Sigmoid colon (tissue), 6 donors: ENCODE measurements at regions not wholly inside any gene's neighbourhood (a gene's known extent, or its start where the extent isn't known, plus 50 kb on each side); places are given as distances from the start of the nearest gene placed in this dataset.

Source experiments
- DNase-seq: peaks from one replicate; pipeline ENCODE4 v3.0.0-alpha.2; 2019
- H3K27ac ChIP-seq, 4 donors: fragments of 200-600 bp; sonication (generic); one replicate each; pipeline ENCODE4 v1.5.1; 2016 to 2019; ENCODE audit warnings: mild to moderate bottlenecking in 1 of 4
- H3K27me3 ChIP-seq, 3 donors: fragments of 200-600 bp; sonication (generic); one replicate each; pipeline ENCODE4 v1.5.1; 2019; ENCODE audit warnings: mild to moderate bottlenecking in 1 of 3
- H3K36me3 ChIP-seq, 4 donors: fragments of 200-600 bp; sonication (generic); one replicate each; pipeline ENCODE4 v1.5.1; 2016 to 2019
- H3K4me1 ChIP-seq, 4 donors: fragments of 200-600 bp; sonication (generic); one replicate each; pipeline ENCODE4 v1.5.1; 2017 to 2019
- H3K4me3 ChIP-seq, 4 donors: fragments of 200-600 bp; sonication (generic); one replicate each; pipeline ENCODE4 v1.5.1; 2017 to 2019; ENCODE audit warnings: mild to moderate bottlenecking in 2 of 4, moderate library complexity in 1 of 4
- H3K9me3 ChIP-seq, 4 donors: fragments of 200-600 bp in 3 of 4; sonication (generic) in 3 of 4; one replicate each; pipeline versions ENCODE4 v1.5.1 to v1.6.1; 2013 to 2019
- EP300 ChIP-seq, 4 donors: sonication (generic); formaldehyde crosslinking; IDR thresholded peaks; one replicate each; pipeline ENCODE4 v1.6.1; 2017; ENCODE audit warnings: antibody characterized with exemption in 4 of 4
- POLR2A ChIP-seq, 2 donors: fragments of 450-650 bp; IDR thresholded peaks; one replicate each; pipeline ENCODE4 v1.6.1; 2016; ENCODE audit warnings: antibody characterized with exemption in 2 of 2, mild to moderate bottlenecking in 2 of 2, moderate library complexity in 2 of 2
- POLR2AphosphoS5 ChIP-seq, 4 donors: sonication (generic); formaldehyde crosslinking; IDR thresholded peaks; one replicate each; pipeline ENCODE4 v1.6.1; 2017; ENCODE audit warnings: antibody characterized with exemption in 4 of 4
- WGBS, 2 donors: extraction: QIAGEN DNeasy Blood & Tissue Kit; methylation state at CpG; one replicate each; pipeline ENCODE4 v1.1.7; 2013; 5-methylcytosine and 5-hydroxymethylcytosine counted together
- intact Hi-C: fragments of 100-400 bp; cut with DNase I; formaldehyde crosslinking; loops from one replicate; pipeline ENCODE4 v1.15.1; 2023
- TF ChIP-seq, protein P1 (sequence below), 4 experiments: fragments of 450-650 bp in 3 of 4; fragments of 200-600 bp in 1 of 4; IDR thresholded peaks; one replicate each; pipeline ENCODE4 v1.5.1; 2016 to 2019; ENCODE audit warnings: antibody characterized with exemption in 4 of 4, mild to moderate bottlenecking in 3 of 4, moderate library complexity in 2 of 4
- donor health status: healthy with polysubstance abuse.
- donor health status: healthy.

DNA sequence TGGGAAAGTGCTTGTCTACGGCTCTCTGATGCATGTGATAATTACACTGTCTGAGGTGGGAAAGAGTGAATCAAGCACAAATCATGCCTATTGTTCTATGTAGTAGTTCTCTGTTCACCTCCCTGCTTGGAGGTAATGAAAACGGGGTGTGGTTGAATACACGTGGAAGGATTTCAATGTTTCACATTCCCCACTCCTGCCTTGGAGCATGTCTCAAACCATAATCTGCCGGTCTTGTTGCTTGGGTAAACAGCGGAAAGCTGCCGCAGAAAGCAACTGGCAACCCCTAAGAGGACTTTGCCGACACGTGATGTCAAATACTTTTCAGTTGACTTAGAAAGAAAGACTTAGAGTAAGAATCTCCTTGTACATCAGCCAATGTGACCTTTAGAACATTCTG lies 63.5 kb upstream of the MOCS2 start:
- H3K4me3 ChIP-seq: no peak overlapping the region
- H3K4me1 ChIP-seq: peaks cover 0 to 10% (median 8%) of the 10 kb centered on the region in 4 donors
- no peaks in the 10 kb centered on the region for H3K9me3 ChIP-seq
- DNase-seq: no peak
- H3K36me3 ChIP-seq: no peaks in the 10 kb centered on the region
- intact Hi-C loops: loop anchor here (5.0 kb wide), 1 partner anchor 1054 kb away; no protein-coding TSS in a partner anchor
- H3K27me3 ChIP-seq: no peaks in the 10 kb centered on the region
- TF ChIP-seq, protein P1, sequence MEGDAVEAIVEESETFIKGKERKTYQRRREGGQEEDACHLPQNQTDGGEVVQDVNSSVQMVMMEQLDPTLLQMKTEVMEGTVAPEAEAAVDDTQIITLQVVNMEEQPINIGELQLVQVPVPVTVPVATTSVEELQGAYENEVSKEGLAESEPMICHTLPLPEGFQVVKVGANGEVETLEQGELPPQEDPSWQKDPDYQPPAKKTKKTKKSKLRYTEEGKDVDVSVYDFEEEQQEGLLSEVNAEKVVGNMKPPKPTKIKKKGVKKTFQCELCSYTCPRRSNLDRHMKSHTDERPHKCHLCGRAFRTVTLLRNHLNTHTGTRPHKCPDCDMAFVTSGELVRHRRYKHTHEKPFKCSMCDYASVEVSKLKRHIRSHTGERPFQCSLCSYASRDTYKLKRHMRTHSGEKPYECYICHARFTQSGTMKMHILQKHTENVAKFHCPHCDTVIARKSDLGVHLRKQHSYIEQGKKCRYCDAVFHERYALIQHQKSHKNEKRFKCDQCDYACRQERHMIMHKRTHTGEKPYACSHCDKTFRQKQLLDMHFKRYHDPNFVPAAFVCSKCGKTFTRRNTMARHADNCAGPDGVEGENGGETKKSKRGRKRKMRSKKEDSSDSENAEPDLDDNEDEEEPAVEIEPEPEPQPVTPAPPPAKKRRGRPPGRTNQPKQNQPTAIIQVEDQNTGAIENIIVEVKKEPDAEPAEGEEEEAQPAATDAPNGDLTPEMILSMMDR (IDR thresholded peaks at IDR 0.05): no peak
- no peak for TF ChIP-seq POLR2A (IDR thresholded peaks at IDR 0.05)
- no peak for TF ChIP-seq POLR2AphosphoS5 (IDR thresholded peaks at IDR 0.05)
- no peak for TF ChIP-seq EP300 (IDR thresholded peaks at IDR 0.05)
- 21 to 75% methylated on average over 8 of the region's 8 CpGs for WGBS, 2 donors
- H3K27ac ChIP-seq: no peak overlapping the region

DNA sequence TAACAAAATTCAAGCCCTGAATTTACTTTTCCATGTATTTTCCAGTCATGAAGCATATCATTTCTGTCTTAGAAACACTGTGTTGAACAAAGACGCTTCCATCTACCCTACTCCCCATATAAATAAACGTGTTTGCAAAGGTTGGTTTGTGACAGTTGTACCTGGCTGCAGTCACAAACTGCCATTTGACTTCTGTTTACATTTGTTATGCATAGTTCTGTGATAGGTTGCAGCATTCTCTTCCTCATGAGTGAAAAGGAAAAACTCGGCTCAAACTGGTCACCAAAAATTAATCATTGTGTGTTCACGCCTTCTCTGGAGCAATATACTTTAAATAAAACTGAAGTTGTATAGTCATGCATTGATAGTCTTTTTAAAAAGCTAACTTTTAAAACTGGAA lies 69.3 kb upstream of the MOCS2 start:
- Histone ChIP-seq H3K9me3 (no peaks in the 10 kb centered on the region), H3K4me1 (no peaks in the 10 kb centered on the region), H3K27ac (no peak overlapping the region), H3K36me3 (no peaks in the 10 kb centered on the region), H3K27me3 (no peaks in the 10 kb centered on the region), H3K4me3 (no peak overlapping the region)
- no peak for DNase-seq
- intact Hi-C loops: no loop called here
- WGBS, 2 donors: 19 to 68% methylated on average over 4 of the region's 4 CpGs
- no peak for TF ChIP-seq POLR2AphosphoS5 (IDR thresholded peaks at IDR 0.05)
- no peak for TF ChIP-seq POLR2A (IDR thresholded peaks at IDR 0.05)
- TF ChIP-seq, protein P1 (IDR thresholded peaks at IDR 0.05): no peak
- TF ChIP-seq EP300 (IDR thresholded peaks at IDR 0.05): no peak

DNA sequence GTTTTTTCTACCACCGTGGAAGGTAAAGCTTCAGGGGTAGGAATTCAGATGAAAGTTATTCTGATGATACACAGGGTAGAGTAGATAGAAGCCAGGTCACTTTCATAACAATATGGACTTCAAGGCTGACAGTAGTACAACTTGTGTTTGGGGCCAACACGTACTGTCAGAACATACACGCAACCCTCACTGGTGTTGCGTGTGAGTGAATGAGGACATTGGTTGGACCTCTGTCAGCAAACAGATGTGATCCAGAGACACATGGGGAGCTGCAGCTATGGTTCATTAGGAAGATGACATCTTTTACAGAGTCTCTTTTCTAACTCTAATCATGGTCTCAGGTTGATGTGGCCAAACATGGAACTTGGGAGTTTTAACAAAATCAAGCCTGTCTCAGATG lies 70.1 kb upstream of the MOCS2 start:
- 91 to 96% methylated on average over 4 of the region's 4 CpGs for WGBS, 2 donors
- intact Hi-C loops: no loop called here

DNA sequence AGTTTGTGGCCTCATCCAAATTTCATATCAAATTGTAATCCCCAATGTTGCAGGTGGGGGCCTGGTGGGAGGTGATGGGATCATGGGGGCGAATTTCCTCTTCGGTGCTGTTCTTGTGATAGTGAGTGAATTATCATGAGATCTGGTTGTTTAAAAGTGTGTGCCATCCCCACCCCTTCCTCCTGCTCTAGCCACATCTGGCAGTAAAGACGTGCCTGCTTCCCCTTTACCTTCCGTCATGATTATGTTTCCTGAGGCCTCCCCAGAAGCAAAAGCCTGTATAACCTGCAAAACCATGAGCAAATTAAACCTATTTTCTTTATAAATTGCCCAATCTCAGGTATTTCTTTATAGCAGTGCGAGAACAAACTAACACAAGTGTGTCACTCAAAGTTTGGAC lies 71.0 kb upstream of the MOCS2 start:
- Histone ChIP-seq H3K9me3 (no peaks in the 10 kb centered on the region), H3K27ac (no peak overlapping the region), H3K36me3 (no peaks in the 10 kb centered on the region), H3K4me3 (no peak overlapping the region), H3K27me3 (no peaks in the 10 kb centered on the region), H3K4me1 (no peaks in the 10 kb centered on the region)
- DNase-seq: no peak
- intact Hi-C loops: no loop called here
- TF ChIP-seq EP300 (IDR thresholded peaks at IDR 0.05) (no peak), POLR2A (IDR thresholded peaks at IDR 0.05) (no peak), POLR2AphosphoS5 (IDR thresholded peaks at IDR 0.05) (no peak)
- TF ChIP-seq, protein P1 (IDR thresholded peaks at IDR 0.05): no peak
- 57 to 89% methylated on average over 5 of the region's 5 CpGs for WGBS, 2 donors

More for the DNA sequence above, 70.1 kb upstream of the MOCS2 start:
- no peaks in the 10 kb centered on the region for H3K9me3 ChIP-seq
- DNase-seq: no peak
- no peak overlapping the region for H3K27ac ChIP-seq
- no peak overlapping the region for H3K4me3 ChIP-seq
- no peaks in the 10 kb centered on the region for H3K27me3 ChIP-seq
- no peaks in the 10 kb centered on the region for H3K4me1 ChIP-seq
- TF ChIP-seq EP300 (IDR thresholded peaks at IDR 0.05) (no peak), POLR2AphosphoS5 (IDR thresholded peaks at IDR 0.05) (no peak), POLR2A (IDR thresholded peaks at IDR 0.05) (no peak)
- TF ChIP-seq, protein P1 (IDR thresholded peaks at IDR 0.05): no peak
- no peaks in the 10 kb centered on the region for H3K36me3 ChIP-seq

DNA sequence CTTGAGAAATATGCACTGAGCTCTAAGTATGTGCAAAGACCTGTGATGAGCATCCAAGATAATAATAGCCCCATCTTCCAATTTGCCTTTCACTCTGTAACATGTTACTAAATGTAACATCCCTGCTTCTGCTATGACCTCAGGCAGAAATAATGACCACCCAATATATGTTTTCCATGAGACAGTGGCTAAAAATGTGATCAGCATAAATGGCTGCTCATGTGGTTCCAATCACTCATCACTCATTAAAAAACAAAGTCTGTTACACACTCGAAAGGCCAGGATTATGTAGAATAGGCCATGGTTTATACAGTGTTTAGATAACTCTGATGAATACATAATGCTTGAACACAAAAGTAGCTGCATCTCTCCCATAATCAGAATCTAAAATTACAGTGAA lies 71.4 kb upstream of the MOCS2 start:
- H3K36me3 ChIP-seq: no peaks in the 10 kb centered on the region
- H3K4me1 ChIP-seq: no peaks in the 10 kb centered on the region
- H3K9me3 ChIP-seq: no peaks in the 10 kb centered on the region
- WGBS, 2 donors: 84 to 88% methylated on average over 1 of the region's 1 CpG
- no peak for DNase-seq
- no peaks in the 10 kb centered on the region for H3K27me3 ChIP-seq
- H3K4me3 ChIP-seq: no peak overlapping the region
- TF ChIP-seq, protein P1 (IDR thresholded peaks at IDR 0.05): no peak
- TF ChIP-seq EP300 (IDR thresholded peaks at IDR 0.05) (no peak), POLR2A (IDR thresholded peaks at IDR 0.05) (no peak), POLR2AphosphoS5 (IDR thresholded peaks at IDR 0.05) (no peak)
- H3K27ac ChIP-seq: no peak overlapping the region
- intact Hi-C loops: no loop called here
